ENCODE measurements at regions not wholly inside any gene's neighbourhood (a gene's known extent, or its start where the extent isn't known, plus 50 kb on each side); places are given as distances from the start of the nearest gene placed in this dataset.
"Not testable (repeated sequence)": the region's sequence is repeated elsewhere in the genome, so short reads cannot be mapped to it uniquely, and the experiment has no call there.

GRCh38 chrX:89539150-89539549 lies 382.6 kb upstream of the TGIF2LX start:
- DNase-seq: peak in 1 of 2 experiments; percentile 4

DNA sequence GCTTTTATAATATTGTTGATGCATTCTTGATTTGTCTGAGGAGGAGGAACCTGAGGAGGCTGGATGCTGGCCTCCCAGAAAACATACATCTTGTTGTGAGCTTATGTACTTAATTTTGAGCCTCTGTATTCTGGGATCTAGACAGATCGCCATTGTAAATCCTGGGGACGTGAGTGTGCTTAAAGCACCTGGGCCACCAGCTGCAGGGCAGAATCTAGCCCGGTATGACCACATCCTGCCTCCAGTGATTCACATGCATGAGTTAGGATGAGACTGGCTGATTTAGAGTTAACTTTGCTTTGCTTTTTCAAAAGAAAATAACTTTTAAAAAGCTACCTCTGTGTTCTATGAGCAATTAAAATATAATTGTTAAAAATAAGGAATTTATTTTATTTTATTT lies 364.6 kb upstream of the TGIF2LX start:
- DNase-seq: not testable (repeated sequence)

DNA sequence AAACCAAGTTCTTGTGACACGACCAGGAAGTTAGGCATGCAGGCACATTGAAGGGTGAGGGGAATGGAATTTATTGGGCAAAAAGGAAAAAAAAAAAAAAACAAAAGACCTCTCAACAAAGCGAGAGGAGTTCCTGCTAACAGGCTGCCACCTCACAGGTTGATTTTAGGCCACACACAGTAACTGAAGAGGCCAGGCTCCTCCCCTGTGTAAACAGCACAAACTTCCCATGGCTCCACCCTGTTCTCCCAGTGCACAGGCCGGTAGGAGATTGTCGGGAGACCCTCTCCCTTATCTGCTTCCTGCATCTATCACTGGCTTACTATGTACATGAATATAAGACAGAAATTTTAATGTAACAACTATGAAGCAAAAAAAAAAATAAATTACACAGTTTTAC lies 359.6 kb upstream of the TGIF2LX start:
- not testable (repeated sequence) for DNase-seq

DNA sequence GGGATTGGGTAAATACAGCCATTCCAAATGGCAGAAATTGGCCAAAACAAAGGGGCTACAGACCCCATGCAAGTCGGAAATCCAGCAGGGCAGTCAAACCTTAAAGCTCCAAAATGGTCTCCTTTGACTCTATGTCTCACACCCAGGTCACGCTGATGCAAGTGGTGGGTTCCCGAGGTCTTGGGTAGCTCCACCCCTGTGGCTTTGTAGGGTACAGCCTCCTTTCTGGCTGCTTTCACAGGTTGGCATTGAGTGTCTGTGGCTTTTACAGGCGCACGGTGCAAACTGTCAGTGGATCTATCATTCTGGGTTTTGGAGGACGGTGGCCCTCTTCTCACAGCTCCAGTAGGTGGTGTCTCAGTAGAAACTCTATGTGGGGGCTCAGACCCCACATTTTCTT lies 358.6 kb upstream of the TGIF2LX start:
- DNase-seq: not testable (repeated sequence)

DNA sequence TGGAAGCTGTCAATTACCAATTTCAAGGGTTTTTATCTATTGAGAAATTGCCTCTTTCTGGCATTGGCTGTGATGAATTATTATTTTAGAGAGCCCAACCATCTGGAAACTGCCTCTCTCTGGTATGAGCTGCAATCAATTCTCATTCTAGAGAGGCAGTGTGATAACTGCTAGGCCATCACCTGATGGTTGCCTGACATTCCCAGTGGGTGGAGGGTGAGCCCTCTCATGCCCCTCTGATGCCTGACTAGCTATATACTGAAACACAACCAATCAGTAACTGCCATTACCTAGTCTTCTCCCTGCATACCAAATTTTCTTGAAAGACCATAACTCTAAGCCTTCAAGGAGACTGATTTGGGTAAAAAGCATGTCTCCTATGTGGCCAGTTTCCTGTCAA lies 353.9 kb upstream of the TGIF2LX start:
- not testable (repeated sequence) for DNase-seq

GRCh38 chrX:89581868-89582267 lies 339.8 kb upstream of the TGIF2LX start:
- DNase-seq: not testable (repeated sequence)

GRCh38 chrX:89631858-89632257 lies 289.9 kb upstream of the TGIF2LX start:
- not testable (repeated sequence) for DNase-seq

DNA sequence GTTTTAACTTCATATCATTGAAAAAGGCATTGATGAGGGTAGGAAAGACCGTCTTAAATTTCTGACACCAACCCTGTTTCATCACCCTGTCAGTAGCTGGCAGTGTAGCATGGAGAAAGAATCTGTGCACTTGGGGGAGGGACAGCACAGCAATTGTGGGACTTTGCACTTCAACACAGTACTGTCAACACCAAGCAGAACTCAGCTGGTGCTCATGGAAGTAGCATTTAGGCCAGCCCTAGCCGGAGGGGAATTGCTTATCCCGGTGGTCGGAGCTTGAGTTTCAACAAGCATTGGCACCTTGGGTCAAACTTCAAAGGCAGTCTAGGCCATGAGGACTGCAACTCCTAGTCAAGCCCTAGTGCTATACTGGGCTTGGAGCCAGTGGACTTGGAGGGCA lies 285.8 kb upstream of the TGIF2LX start:
- not testable (repeated sequence) for DNase-seq

GRCh38 chrX:89658662-89659061 lies 263.0 kb upstream of the TGIF2LX start:
- DNase-seq: not testable (repeated sequence)

DNA sequence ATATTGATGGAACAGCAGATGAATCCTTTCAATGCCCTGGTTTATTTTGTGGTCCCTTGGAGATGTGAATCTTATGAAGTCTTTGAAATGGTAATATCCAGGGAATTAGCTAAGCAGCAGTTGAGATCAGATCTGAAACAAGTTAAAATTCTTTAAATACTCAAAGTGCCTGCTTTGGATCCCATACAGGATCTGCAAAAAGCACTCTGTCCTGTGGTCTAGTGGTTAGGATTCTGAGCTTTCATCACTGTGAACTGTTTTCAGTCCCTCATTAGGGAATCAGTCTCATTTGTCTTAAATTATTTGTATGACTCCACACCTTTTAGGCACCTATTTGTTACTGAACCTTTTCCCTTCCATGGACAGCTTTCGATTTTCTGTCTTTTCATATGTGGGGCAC lies 215.2 kb upstream of the TGIF2LX start:
- DNase-seq: not testable (repeated sequence)

- DNase-seq: not testable (repeated sequence)
These were observed 214.3 kb upstream of the TGIF2LX start for GRCh38 chrX:89707363-89707927.

- DNase-seq: not testable (repeated sequence)
These were observed 187.3 kb upstream of the TGIF2LX start for GRCh38 chrX:89734367-89734766.

DNA sequence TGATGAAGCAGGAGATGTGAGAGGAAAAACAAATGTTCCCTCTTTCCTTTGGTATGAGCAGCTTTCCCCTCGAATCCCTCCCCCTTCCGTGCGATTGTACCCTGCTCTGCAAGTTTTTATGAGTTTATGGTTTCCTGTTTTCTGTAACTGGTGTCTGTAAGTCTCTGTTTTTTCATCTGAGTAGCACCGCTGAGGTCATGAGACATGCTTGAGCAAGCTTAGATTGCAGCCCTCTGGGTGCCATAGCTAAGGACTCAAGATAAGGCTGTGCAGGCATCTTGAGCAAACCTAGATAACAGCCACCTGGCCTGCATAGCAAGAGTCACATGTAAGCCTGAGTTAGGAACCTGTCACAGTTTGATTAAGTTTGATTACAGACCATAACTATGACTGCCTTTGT lies 165.2 kb upstream of the TGIF2LX start:
- not testable (repeated sequence) for DNase-seq

- DNase-seq: not testable (repeated sequence)
These were observed 163.9 kb upstream of the TGIF2LX start for GRCh38 chrX:89757767-89758166.

DNA sequence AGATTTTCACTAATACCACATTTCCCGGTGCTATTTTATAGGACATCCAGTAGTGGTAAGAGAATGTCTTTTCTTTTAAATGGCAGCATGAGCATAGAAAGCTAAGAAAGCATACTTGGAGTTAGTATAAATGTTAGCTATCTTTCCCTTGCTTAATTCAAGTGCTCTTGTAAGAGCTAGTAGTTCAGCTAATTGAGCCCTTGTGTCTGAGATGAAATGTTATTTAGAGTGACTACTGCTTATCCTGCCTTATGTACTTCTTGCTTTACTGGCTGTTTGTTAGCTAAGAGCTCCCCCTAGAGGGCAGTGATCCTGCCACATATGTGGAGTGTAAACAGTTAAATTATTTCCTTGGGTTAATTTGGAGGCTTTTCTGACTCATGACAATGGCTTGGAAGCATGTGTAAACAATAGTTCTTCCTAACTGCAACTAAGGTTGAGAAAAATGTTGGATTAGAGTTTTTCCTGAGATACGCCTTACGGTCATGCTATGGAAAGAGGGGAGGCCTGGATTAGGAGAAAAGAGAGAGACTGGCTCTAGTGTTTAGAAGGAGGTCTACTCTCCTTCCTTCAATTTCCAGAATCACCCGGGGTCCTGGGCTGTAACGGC lies 162.5 kb upstream of the TGIF2LX start:
- not testable (repeated sequence) for DNase-seq

GRCh38 chrX:89771639-89772038 lies 150.1 kb upstream of the TGIF2LX start:
- DNase-seq: not testable (repeated sequence)

DNA sequence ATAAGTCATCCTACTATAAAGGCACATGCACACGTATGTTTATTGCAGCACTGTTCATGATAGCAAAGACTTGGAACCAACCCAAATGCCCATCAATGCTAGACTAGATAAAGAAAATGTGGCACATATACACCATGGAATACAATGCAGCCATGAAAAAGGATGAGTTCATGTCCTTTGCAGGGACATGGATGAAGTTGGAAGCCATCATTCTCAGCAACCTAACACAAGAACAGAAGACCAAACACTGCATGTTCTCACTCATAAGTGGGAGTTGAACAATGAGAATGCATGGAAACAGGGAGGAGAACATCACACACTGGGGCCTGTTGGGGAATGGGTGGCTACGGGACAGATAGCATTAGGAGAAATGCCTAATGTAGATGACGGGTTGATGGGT lies 110.3 kb upstream of the TGIF2LX start:
- DNase-seq: not testable (repeated sequence)

DNA sequence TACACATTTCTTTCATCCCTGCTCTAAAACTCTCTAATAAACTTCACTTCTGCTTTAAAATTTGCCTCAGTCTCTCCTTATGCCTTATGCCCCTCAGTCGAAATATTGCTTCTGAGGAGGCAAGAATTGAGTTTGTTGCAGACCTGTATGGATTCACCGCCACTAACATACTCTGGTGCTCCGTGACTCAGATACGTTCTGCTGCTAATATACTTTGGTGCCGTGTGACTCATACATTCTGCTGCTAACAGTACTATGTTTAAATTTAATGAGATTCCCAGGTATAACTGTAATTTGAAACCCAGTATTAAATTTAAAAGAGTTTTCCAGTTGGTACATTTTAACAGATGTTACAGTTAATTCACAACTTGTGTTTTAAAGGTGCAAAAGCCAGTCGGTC lies 82.0 kb upstream of the TGIF2LX start:
- not testable (repeated sequence) for DNase-seq

GRCh38 chrX:89871662-89872061 lies 50.0 kb upstream of the TGIF2LX start:
- DNase-seq: peak; percentile 4 to 5

Data from SHP77 (cell line).